NCI-H69 (cell line): ENCODE measurements at regions not wholly inside any gene's neighbourhood (a gene's known extent, or its start where the extent isn't known, plus 50 kb on each side); places are given as distances from the start of the nearest gene placed in this dataset.

ENCODE experiments used
- DNase-seq: peaks from one replicate; lab custom pipeline; 2025; lab: John Stamatoyannopoulos, UW

GRCh38 chr7:27299861-27300260, 57.3 kb downstream of the EVX1 start:
- peak; percentile 65 for DNase-seq

GRCh38 chr7:27300421-27300820, 57.8 kb downstream of the EVX1 start:
- DNase-seq, result peak; percentile 22

- DNase-seq, result no peak
Measured at GRCh38 chr7:27302590-27302989, 60.0 kb downstream of the EVX1 start.

DNA sequence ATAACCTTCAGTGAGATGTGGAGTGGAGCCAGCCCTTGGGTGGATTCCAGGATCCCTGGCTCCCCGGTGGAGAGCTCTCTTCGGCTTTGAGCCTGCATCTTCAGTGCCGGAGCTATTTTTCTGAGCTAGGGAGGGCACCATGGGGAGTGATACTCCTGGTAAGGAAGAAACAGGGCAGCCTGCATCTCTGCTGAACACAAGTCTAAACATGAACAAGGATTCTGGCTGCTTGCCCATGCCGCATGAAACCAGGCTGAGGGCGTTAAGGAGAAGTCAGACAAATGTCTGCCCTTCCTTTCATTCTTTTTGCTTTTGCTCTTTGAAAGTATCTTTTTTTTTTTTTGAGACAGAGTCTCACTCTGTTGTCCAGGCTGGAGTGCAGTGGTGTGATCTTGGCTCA, 60.4 kb downstream of the EVX1 start:
- peak; percentile 70 for DNase-seq

GRCh38 chr7:27305854-27306253, 63.3 kb downstream of the EVX1 start:
- no peak for DNase-seq

GRCh38 chr7:27312820-27313219, 70.2 kb downstream of the EVX1 start:
- DNase-seq, result no peak

DNA sequence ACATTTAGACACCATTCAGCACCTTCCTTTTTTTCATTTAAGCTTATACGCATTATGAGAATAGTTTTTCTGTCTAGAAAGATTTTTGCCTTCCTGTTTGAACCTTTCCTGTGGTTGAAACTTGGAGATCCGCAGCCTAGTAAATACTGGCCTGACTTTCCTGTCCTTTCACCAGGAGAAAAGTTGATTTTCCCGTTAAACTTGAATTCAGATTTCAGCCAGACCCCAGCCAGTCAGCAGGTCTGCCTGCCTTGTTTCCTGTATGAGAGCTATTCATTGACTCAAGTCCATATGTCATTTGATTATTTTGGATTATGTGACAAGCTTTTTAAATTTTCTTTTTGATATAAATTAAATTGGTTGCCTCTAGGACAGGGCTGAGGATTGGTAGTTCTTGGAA, 71.5 kb downstream of the EVX1 start:
- DNase-seq, result no peak

- no peak for DNase-seq
Measured at GRCh38 chr7:27315066-27315465, 72.5 kb downstream of the EVX1 start.

- no peak for DNase-seq
Measured at GRCh38 chr7:27316311-27316710, 73.7 kb downstream of the EVX1 start.

GRCh38 chr7:27324246-27324645, 81.6 kb downstream of the EVX1 start:
- no peak for DNase-seq

GRCh38 chr7:27329909-27330308, 87.3 kb downstream of the EVX1 start:
- DNase-seq, result peak; percentile 8

GRCh38 chr7:27339478-27339877, 96.9 kb downstream of the EVX1 start:
- DNase-seq, result no peak

GRCh38 chr7:27344471-27344870, 101.9 kb downstream of the EVX1 start:
- no peak for DNase-seq

DNA sequence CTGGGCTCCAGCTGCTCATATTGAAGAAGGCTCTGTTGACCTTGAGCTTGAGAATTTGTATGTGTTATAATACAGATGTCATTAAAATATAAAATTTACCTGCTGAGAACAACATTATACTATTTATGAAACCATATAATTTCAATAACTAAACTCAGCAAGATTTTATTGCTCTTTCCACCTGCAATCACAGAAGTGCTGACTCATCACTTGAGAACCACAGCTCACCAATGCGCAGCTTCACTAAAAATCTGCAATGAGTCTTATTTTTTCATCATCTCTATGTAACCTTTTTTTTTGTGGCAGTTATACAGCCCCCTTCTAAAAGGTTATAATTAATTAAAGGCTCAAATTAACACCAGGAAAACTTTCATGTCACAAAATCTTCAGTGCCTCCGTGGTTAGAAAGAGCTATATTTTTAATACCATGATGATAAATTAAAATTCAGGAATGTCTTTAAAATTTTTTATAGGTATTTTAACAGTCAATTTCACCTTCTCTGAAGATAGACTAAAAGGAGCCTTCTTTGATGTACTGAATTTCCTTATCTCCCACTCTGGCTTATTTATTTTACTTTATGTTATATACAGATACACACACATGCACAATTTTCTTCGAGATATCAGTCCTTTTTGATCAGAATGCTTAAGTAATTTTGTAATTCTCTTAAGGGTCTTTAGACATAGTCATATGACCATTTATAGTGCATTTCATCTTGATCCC, 102.7 kb downstream of the EVX1 start:
- no peak for DNase-seq

DNA sequence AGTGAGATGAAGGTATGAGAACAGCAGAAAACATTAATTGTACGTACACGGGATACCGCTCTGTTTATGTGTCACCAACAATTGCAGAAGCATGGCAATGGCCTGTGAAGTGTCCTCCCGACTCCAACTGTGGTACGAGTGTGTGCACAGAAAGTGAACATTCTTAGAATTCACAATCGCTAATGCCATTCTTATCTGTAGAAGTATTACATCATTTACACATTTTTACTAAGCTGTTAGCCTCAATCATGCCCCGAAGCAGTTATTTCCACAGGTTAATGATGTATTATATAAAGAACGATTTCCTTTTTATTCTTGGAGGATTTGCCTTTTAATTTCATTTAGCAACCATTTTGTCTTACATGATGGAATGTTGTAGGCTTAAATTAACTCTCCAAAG, 103.4 kb downstream of the EVX1 start:
- DNase-seq, result no peak

GRCh38 chr7:27346531-27347275, 104.1 kb downstream of the EVX1 start:
- peak; percentile 84 for DNase-seq

- DNase-seq, result no peak
Measured at GRCh38 chr7:27347276-27347640, 104.7 kb downstream of the EVX1 start.

- DNase-seq, result no peak
Measured at GRCh38 chr7:27349621-27350020, 107.0 kb downstream of the EVX1 start.

- DNase-seq, result peak; percentile 10
Measured at GRCh38 chr7:27351137-27351536, 108.5 kb downstream of the EVX1 start.

- no peak for DNase-seq
Measured at GRCh38 chr7:27351786-27352185, 109.2 kb downstream of the EVX1 start.

DNA sequence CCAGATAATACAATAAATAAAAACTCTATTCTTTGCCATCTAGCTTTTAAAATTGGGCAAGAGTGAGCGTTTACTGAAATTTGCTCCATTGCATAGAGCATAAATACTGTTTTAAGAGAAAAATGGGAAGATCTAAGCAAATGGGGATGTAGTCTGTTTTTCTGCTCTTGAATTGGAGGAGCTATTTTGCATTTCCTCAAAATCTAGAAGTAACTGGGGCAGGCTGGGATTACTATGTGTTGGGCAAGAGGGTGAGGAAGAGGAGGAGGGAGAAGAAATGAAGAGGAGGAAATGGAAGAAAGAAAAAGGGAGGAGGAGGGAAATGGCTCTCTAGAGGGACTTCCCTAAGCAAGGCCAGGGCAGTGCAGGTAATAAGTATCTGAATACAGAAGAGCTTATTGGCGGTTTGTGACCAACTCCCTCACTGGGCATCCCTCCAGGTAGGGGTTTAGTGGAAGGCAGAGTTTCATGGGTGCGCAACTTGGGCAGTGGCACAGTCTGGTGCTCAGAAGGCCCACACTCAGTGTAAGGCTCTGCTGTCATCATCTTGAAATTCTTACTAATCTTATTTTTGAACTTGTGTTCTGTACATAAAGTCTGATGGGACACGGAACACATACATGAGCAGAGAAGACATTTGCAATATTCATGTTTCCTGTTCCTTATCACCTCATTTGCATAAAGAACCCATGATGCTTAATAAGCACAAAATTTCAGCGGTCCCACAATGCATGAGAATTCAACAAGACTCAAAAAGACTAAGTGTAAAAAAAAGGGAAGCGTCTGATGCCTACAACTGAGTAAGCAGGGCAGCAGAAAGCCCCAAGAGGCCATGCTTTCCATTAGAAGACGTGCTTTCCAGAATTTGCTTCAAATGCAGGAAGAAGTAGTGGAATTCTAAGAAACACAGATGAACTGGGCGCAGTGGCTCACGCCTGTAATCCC, 116.9 kb downstream of the EVX1 start:
- no peak for DNase-seq

GRCh38 chr7:27361522-27361921, 118.9 kb downstream of the EVX1 start:
- no peak for DNase-seq

DNA sequence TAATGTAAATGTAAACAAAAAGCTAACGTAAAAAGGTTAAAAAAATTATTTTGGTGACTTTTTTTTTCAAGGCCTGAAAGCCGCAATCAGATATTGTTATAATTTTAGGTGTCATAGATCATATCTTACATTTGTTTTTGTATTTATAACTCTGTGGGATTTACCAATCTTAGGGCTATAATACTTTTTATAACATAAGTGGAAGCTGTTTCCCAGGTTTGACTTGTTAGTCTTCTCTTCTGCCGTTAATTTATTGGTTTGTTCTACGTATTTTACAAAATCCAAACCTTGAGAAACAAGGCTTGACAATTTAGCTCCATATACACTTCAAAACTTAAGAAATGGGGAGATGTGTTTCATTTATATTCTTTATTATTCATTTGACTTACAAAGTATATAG, 119.4 kb downstream of the EVX1 start:
- no peak for DNase-seq
